H1 (cell line): ENCODE measurements at regions not wholly inside any gene's neighbourhood (a gene's known extent, or its start where the extent isn't known, plus 50 kb on each side); places are given as distances from the start of the nearest gene placed in this dataset.

ENCODE experiments used
- CTCF ChIA-PET: fragments of 300-600 bp; sonication (Branson Sonifier 250); formaldehyde crosslinking; loops from one replicate; lab custom pipeline; 2021; ENCODE audit not compliant: partially characterized antibody; lab: Charles Lee
- POLR2A ChIA-PET: fragments of 300-600 bp; sonication (Branson Sonifier 250); formaldehyde crosslinking; loops from one replicate; lab custom pipeline; 2021; ENCODE audit warnings: inconsistent platforms; ENCODE audit not compliant: partially characterized antibody; lab: Charles Lee
- DNase-seq, 2 experiments: peaks; one replicate each; pipeline versions ENCODE4 v3.0.0 to v3.0.0-alpha.2; 2010 to 2022; ENCODE audit warnings: low spot score in 2 of 2, low read depth in 1 of 2, mixed read lengths in 1 of 2
- FAIRE-seq: peaks from 2 replicates; lab custom pipeline; 2011; peaks lifted over from hg19 to GRCh38; lab: Jason Lieb, UNC
- H2AFZ ChIP-seq: 2 replicates; pipeline ENCODE4 v1.8.1; 2012; ENCODE audit warnings: low read length, inconsistent platforms
- H2AK5ac ChIP-seq: 2 replicates; pipeline ENCODE4 v1.6.1; 2013; ENCODE audit warnings: low read depth, low read length
- H2BK120ac ChIP-seq: replicated peaks from 2 replicates; pipeline ENCODE3; 2013; ENCODE audit warnings: low read depth, low read length, inconsistent platforms
- H2BK12ac ChIP-seq: 2 replicates; pipeline ENCODE4 v1.6.1; 2013; ENCODE audit warnings: low read depth, low read length
- H2BK15ac ChIP-seq: 2 replicates; pipeline ENCODE4 v1.6.1; 2013; ENCODE audit warnings: low read length
- H2BK20ac ChIP-seq: 2 replicates; pipeline ENCODE4 v1.6.1; 2013; ENCODE audit warnings: low read length
- H2BK5ac ChIP-seq: 2 replicates; pipeline ENCODE4 v1.6.1; 2013; ENCODE audit warnings: low read depth, low read length
- H3K14ac ChIP-seq: 2 replicates; pipeline ENCODE4 v1.6.1; 2013; ENCODE audit warnings: inconsistent platforms; ENCODE audit not compliant: insufficient read length
- H3K18ac ChIP-seq: 2 replicates; pipeline ENCODE4 v1.6.1; 2013; ENCODE audit warnings: low read length; ENCODE audit errors: extremely low read depth
- H3K23ac ChIP-seq: 2 replicates; pipeline ENCODE4 v1.6.1; 2013; ENCODE audit warnings: inconsistent platforms; ENCODE audit not compliant: insufficient read length
- H3K23me2 ChIP-seq: 2 replicates; pipeline ENCODE4 v1.6.1; 2013; ENCODE audit warnings: low read depth, low read length
- H3K27ac ChIP-seq: 2 replicates; pipeline ENCODE4 v1.6.1; 2011; ENCODE audit warnings: low read depth, low read length, inconsistent platforms
- H3K27me3 ChIP-seq, 4 experiments: replicated peaks in 1 of 4; 1 replicate in 1 of 4; 2 replicates in 3 of 4; pipeline versions ENCODE4 v1.6.1 to v1.8.1; 2011 to 2013; ENCODE audit warnings: low read length in 3 of 4, mild to moderate bottlenecking in 3 of 4, inconsistent platforms in 2 of 4, mixed read lengths in 2 of 4, moderate library complexity in 1 of 4; ENCODE audit not compliant: control insufficient read depth in 3 of 4, insufficient read depth in 3 of 4; ENCODE audit errors: extremely low read depth in 1 of 4
- H3K36me3 ChIP-seq, 4 experiments: 2 replicates each; pipeline versions ENCODE4 v1.6.1 to v1.8.1; 2011 to 2013; ENCODE audit warnings: mild to moderate bottlenecking in 4 of 4, low read length in 3 of 4, moderate library complexity in 2 of 4, control low read depth in 1 of 4, inconsistent platforms in 1 of 4; ENCODE audit not compliant: insufficient read depth in 4 of 4, control insufficient read depth in 2 of 4
- H3K4ac ChIP-seq: replicated peaks from 2 replicates; pipeline ENCODE3; 2013; ENCODE audit warnings: low read length, low read depth, mixed read lengths, inconsistent platforms; ENCODE audit not compliant: insufficient read length
- H3K4me1 ChIP-seq, 4 experiments: replicated peaks in 1 of 4; 1 replicate in 1 of 4; 2 replicates in 3 of 4; pipeline versions ENCODE4 v1.6.1 to v1.8.1; 2011 to 2013; ENCODE audit warnings: low read length in 3 of 4, inconsistent platforms in 2 of 4, mixed read lengths in 1 of 4; ENCODE audit not compliant: insufficient read depth in 4 of 4, control insufficient read depth in 3 of 4
- H3K4me2 ChIP-seq, 2 experiments: 2 replicates each; pipeline versions ENCODE4 v1.6.1 to v1.8.1; 2011 to 2013; ENCODE audit warnings: low read depth in 2 of 2, low read length in 2 of 2, control low read depth in 1 of 2, inconsistent platforms in 1 of 2, mild to moderate bottlenecking in 1 of 2; ENCODE audit not compliant: insufficient read depth in 1 of 2
- H3K4me3 ChIP-seq, 4 experiments: fragments of 200-600, 300-600 bp in 1 of 4; sonication (generic), shearing (Covaris generic), sonication (Bioruptor Twin) in 1 of 4; 2 replicates each; pipeline versions ENCODE4 v1.5.1 to v1.8.1; 2011 to 2016; ENCODE audit warnings: low read length in 4 of 4, low read depth in 3 of 4, control low read depth in 2 of 4, inconsistent platforms in 2 of 4, mild to moderate bottlenecking in 2 of 4, mixed read lengths in 1 of 4, moderate library complexity in 1 of 4; ENCODE audit not compliant: insufficient read depth in 2 of 4; ENCODE audit errors: extremely low read depth in 1 of 4
- H3K56ac ChIP-seq: replicated peaks from 2 replicates; pipeline ENCODE3; 2013; ENCODE audit warnings: low read depth, mild to moderate bottlenecking, mixed read lengths, low read length, inconsistent platforms; ENCODE audit not compliant: insufficient read length
- H3K79me1 ChIP-seq: 2 replicates; pipeline ENCODE4 v1.6.1; 2013; ENCODE audit warnings: low read depth, low read length, control low read depth
- H3K79me2 ChIP-seq, 2 experiments: 2 replicates each; pipeline versions ENCODE4 v1.6.1 to v1.8.1; 2012 to 2013; ENCODE audit warnings: low read length in 2 of 2, mild to moderate bottlenecking in 2 of 2, inconsistent platforms in 1 of 2; ENCODE audit not compliant: insufficient read depth in 2 of 2, control insufficient read depth in 1 of 2
- H3K9ac ChIP-seq, 4 experiments: replicated peaks in 1 of 4; 1 replicate in 1 of 4; 2 replicates in 3 of 4; pipeline versions ENCODE4 v1.6.1 to v1.8.1; 2011 to 2013; ENCODE audit warnings: low read depth in 3 of 4, low read length in 3 of 4, control low read depth in 2 of 4, mild to moderate bottlenecking in 2 of 4, moderate library complexity in 2 of 4, inconsistent platforms in 1 of 4; ENCODE audit errors: extremely low read depth in 1 of 4
- H3K9me3 ChIP-seq, 2 experiments: 2 replicates each; pipeline versions ENCODE4 v1.6.1 to v1.8.1; 2012 to 2013; ENCODE audit warnings: mild to moderate bottlenecking in 2 of 2, moderate library complexity in 2 of 2, control low read depth in 1 of 2, inconsistent platforms in 1 of 2, low read depth in 1 of 2, low read length in 1 of 2, mixed read lengths in 1 of 2; ENCODE audit not compliant: insufficient read depth in 2 of 2
- H4K20me1 ChIP-seq, 2 experiments: replicated peaks in 1 of 2; 2 replicates each; pipeline versions ENCODE3 to v1.8.1; 2011 to 2013; ENCODE audit warnings: inconsistent platforms in 2 of 2, low read length in 2 of 2, mild to moderate bottlenecking in 1 of 2; ENCODE audit not compliant: insufficient read depth in 2 of 2, control insufficient read depth in 1 of 2
- H4K5ac ChIP-seq: 2 replicates; pipeline ENCODE4 v1.6.1; 2013; ENCODE audit warnings: low read length, low read depth, mixed read lengths, inconsistent platforms; ENCODE audit not compliant: insufficient read length
- H4K8ac ChIP-seq: 2 replicates; pipeline ENCODE4 v1.8.0; 2013; ENCODE audit warnings: mild to moderate bottlenecking, moderate library complexity, low read length, inconsistent platforms; ENCODE audit not compliant: insufficient read depth; ENCODE audit errors: extremely low read depth
- H4K91ac ChIP-seq: replicated peaks from 2 replicates; pipeline ENCODE3; 2013; ENCODE audit warnings: low read length, mixed read lengths, inconsistent platforms; ENCODE audit not compliant: insufficient read length
- BRCA1 ChIP-seq: IDR thresholded peaks from 2 replicates; pipeline ENCODE4 v1.6.1; 2012; ENCODE audit warnings: low read depth, low read length, improper control_type of control experiment
- CTBP2 ChIP-seq: IDR thresholded peaks from 2 replicates; pipeline ENCODE4 v1.7.0; 2011; ENCODE audit warnings: borderline replicate concordance, mild to moderate bottlenecking, moderate library complexity, mixed read lengths, low read length; ENCODE audit not compliant: insufficient read depth, insufficient read length
- HDAC6 ChIP-seq: IDR thresholded peaks from one replicate; pipeline ENCODE4 v1.7.1; 2012; ENCODE audit warnings: low read depth, mild to moderate bottlenecking, inconsistent platforms, low read length, moderate library complexity
- SIN3A ChIP-seq, 2 experiments: IDR thresholded peaks in 1 of 2; conservative IDR thresholded peaks in 1 of 2; 2 replicates each; pipeline ENCODE4 v1.6.1; 2011 to 2012; ENCODE audit warnings: low read length in 2 of 2, improper control_type of control experiment in 1 of 2, low read depth in 1 of 2, mild to moderate bottlenecking in 1 of 2
- WGBS, 2 experiments: shearing (Covaris generic) in 1 of 2; methylation state at CpG; one replicate each; pipeline versions ENCODE4 v1.1.6 to v1.1.7; 2013 to 2015; ENCODE audit warnings: low lambda C conversion rate in 2 of 2, mixed read lengths in 2 of 2, inconsistent platforms in 1 of 2, low coverage in 1 of 2, missing lambda C conversion rate in 1 of 2; ENCODE audit not compliant: insufficient replicate concordance in 2 of 2, insufficient coverage in 1 of 2, insufficient read length in 1 of 2; ENCODE audit errors: extremely low coverage in 1 of 2, missing lambda C conversion rate in 1 of 2; 5-methylcytosine and 5-hydroxymethylcytosine counted together

- Histone ChIP-seq H3K4me2 (no peak overlapping the region), H2AK5ac (no peak overlapping the region), H3K18ac (no peak overlapping the region), H3K27me3 (no peaks in the 10 kb centered on the region), H2BK5ac (no peak overlapping the region), H3K56ac (no peak overlapping the region), H2BK12ac (no peak overlapping the region), H2BK120ac (no peak overlapping the region), H2BK15ac (no peak overlapping the region), H3K36me3 (no peaks in the 10 kb centered on the region), H3K4ac (no peak overlapping the region), H4K5ac (no peak overlapping the region), H2BK20ac (no peak overlapping the region), H2AFZ (no peak overlapping the region), H4K8ac (no peak overlapping the region), H3K27ac (no peak overlapping the region), H3K9me3 (peaks cover 0 to under 1% of the 10 kb centered on the region in 2 experiments; a peak in 2 of 4 replicates), H3K4me3 (no peak overlapping the region), H3K23me2 (no peaks in the 10 kb centered on the region), H3K4me1 (no peaks in the 10 kb centered on the region), H4K20me1 (no peaks in the 10 kb centered on the region), H3K14ac (no peak overlapping the region), H3K79me2 (no peaks in the 10 kb centered on the region), H3K23ac (no peak overlapping the region), H3K9ac (no peak overlapping the region), H4K91ac (no peak overlapping the region), H3K79me1 (no peaks in the 10 kb centered on the region)
- POLR2A ChIA-PET: no interaction called here
- WGBS, 2 experiments: 92% methylated on average over 2 of the region's 2 CpGs; no CpG with 5 or more reads in 1 of the 2 experiments
- DNase-seq (no peak), FAIRE-seq (no peak)
- CTCF ChIA-PET: no interaction called here
- TF ChIP-seq SIN3A (conservative IDR thresholded peaks at IDR 0.05 in 1 of 2, IDR thresholded peaks at IDR 0.05 in 1 of 2; ENCODE audit: low read depth in 1 of 2, low read length in 2 of 2) (no peak), CTBP2 (no peak), BRCA1 (no peak), HDAC6 (no peak)
Measured at GRCh38 chrX:35432056-35432455, 366.1 kb upstream of the MAGEB16 start.
